ENCODE measurements at regions not wholly inside any gene's neighbourhood (a gene's known extent, or its start where the extent isn't known, plus 50 kb on each side); places are given as distances from the start of the nearest gene placed in this dataset.

GRCh38 chr17:34113089-34113488, 142.0 kb upstream of the CCL2 start:
- H3K4me3 ChIP-seq (ENCODE audit: low read depth, low read length) = no peak overlapping the region
- in situ Hi-C loops (cut with HindIII; ENCODE audit: low sequenced_read_pairs) = no loop called here
- no peak for DNase-seq (ENCODE audit: low read depth, low spot score)
- TF ChIP-seq CTCF (IDR thresholded peaks at IDR 0.05; ENCODE audit: low read depth, low read length) = no peak

- DNase-seq (ENCODE audit: low read depth, low spot score) = no peak
- TF ChIP-seq CTCF (IDR thresholded peaks at IDR 0.05; ENCODE audit: low read depth, low read length) = no peak
- no peak overlapping the region for H3K4me3 ChIP-seq (ENCODE audit: low read depth, low read length)
- in situ Hi-C loops (cut with HindIII; ENCODE audit: low sequenced_read_pairs) = no loop called here
These were observed 140.9 kb upstream of the CCL2 start for GRCh38 chr17:34114174-34114573.

GRCh38 chr17:34116306-34116705, 138.8 kb upstream of the CCL2 start:
- no peak for DNase-seq (ENCODE audit: low read depth, low spot score)
- in situ Hi-C loops (cut with HindIII; ENCODE audit: low sequenced_read_pairs) = no loop called here
- no peak for TF ChIP-seq CTCF (IDR thresholded peaks at IDR 0.05; ENCODE audit: low read depth, low read length)
- H3K4me3 ChIP-seq (ENCODE audit: low read depth, low read length) = no peak overlapping the region

- H3K4me3 ChIP-seq (ENCODE audit: low read depth, low read length) = no peak overlapping the region
- DNase-seq (ENCODE audit: low read depth, low spot score) = no peak
- in situ Hi-C loops (cut with HindIII; ENCODE audit: low sequenced_read_pairs) = no loop called here
- TF ChIP-seq CTCF (IDR thresholded peaks at IDR 0.05; ENCODE audit: low read depth, low read length) = no peak
These were observed 137.8 kb upstream of the CCL2 start for GRCh38 chr17:34117332-34117731.

- DNase-seq (ENCODE audit: low read depth, low spot score) = no peak
- in situ Hi-C loops (cut with HindIII; ENCODE audit: low sequenced_read_pairs) = no loop called here
- no peak for TF ChIP-seq CTCF (IDR thresholded peaks at IDR 0.05; ENCODE audit: low read depth, low read length)
- H3K4me3 ChIP-seq (ENCODE audit: low read depth, low read length) = no peak overlapping the region
These were observed 137.3 kb upstream of the CCL2 start for GRCh38 chr17:34117811-34118210.

- no peak overlapping the region for H3K4me3 ChIP-seq (ENCODE audit: low read depth, low read length)
- TF ChIP-seq CTCF (IDR thresholded peaks at IDR 0.05; ENCODE audit: low read depth, low read length) = no peak
- no peak for DNase-seq (ENCODE audit: low read depth, low spot score)
- in situ Hi-C loops (cut with HindIII; ENCODE audit: low sequenced_read_pairs) = no loop called here
These were observed 136.5 kb upstream of the CCL2 start for GRCh38 chr17:34118564-34118963.

- in situ Hi-C loops (cut with HindIII; ENCODE audit: low sequenced_read_pairs) = no loop called here
- no peak for TF ChIP-seq CTCF (IDR thresholded peaks at IDR 0.05; ENCODE audit: low read depth, low read length)
- H3K4me3 ChIP-seq (ENCODE audit: low read depth, low read length) = no peak overlapping the region
- no peak for DNase-seq (ENCODE audit: low read depth, low spot score)
These were observed 133.8 kb upstream of the CCL2 start for GRCh38 chr17:34121311-34121710.
